MM.1S (cell line): ENCODE measurements at regions not wholly inside any gene's neighbourhood (a gene's known extent, or its start where the extent isn't known, plus 50 kb on each side); places are given as distances from the start of the nearest gene placed in this dataset.

Experiments
- DNase-seq: peaks from one replicate; pipeline ENCODE4 v3.0.0-alpha.2; 2015
- H2AFZ ChIP-seq: fragments of 300-600 bp; sonication (generic); 2 replicates; pipeline ENCODE4 v1.6.0; 2016; ENCODE audit warnings: antibody characterized with exemption, low read length
- H3F3A ChIP-seq: fragments of 300-600 bp; sonication (generic); 2 replicates; pipeline ENCODE4 v1.6.1; 2016; ENCODE audit warnings: mild to moderate bottlenecking, antibody characterized with exemption, low read length, moderate library complexity, mixed read lengths; ENCODE audit not compliant: insufficient read depth
- H3K27ac ChIP-seq: fragments of 300-600 bp; sonication (generic); 2 replicates; pipeline ENCODE4 v1.5.1; 2016; ENCODE audit warnings: mild to moderate bottlenecking, low read length
- H3K27me3 ChIP-seq: fragments of 300-600 bp; sonication (generic); replicated peaks from 2 replicates; pipeline ENCODE4 v1.6.0; 2016; ENCODE audit warnings: low read length; ENCODE audit not compliant: insufficient read depth
- H3K36me3 ChIP-seq: fragments of 300-600 bp; sonication (generic); replicated peaks from 2 replicates; pipeline ENCODE4 v1.6.1; 2016; ENCODE audit warnings: mild to moderate bottlenecking, low read length, mixed read lengths; ENCODE audit not compliant: insufficient read depth
- H3K4me1 ChIP-seq: fragments of 300-600 bp; sonication (generic); 2 replicates; pipeline ENCODE4 v1.6.1; 2016; ENCODE audit warnings: low read length, mixed read lengths
- H3K4me2 ChIP-seq: fragments of 300-600 bp; sonication (generic); 2 replicates; pipeline ENCODE4 v1.6.0; 2016; ENCODE audit warnings: low read depth, low read length
- H3K4me3 ChIP-seq: fragments of 300-600 bp; sonication (generic); 2 replicates; pipeline ENCODE4 v1.5.1; 2016; ENCODE audit warnings: low read length, mixed read lengths
- H3K79me2 ChIP-seq: fragments of 300-600 bp; sonication (generic); 2 replicates; pipeline ENCODE4 v1.6.1; 2016; ENCODE audit warnings: mixed run types, low read length, mixed read lengths
- H3K9ac ChIP-seq: fragments of 300-600 bp; sonication (generic); 2 replicates; pipeline ENCODE4 v1.6.1; 2016; ENCODE audit warnings: low read length, mixed read lengths
- H3K9me2 ChIP-seq: fragments of 300-600 bp; sonication (generic); replicated peaks from 2 replicates; pipeline ENCODE4 v1.6.1; 2016; ENCODE audit warnings: mild to moderate bottlenecking, low read length, mixed read lengths; ENCODE audit not compliant: insufficient read depth
- H3K9me3 ChIP-seq: fragments of 300-600 bp; sonication (generic); replicated peaks from 2 replicates; pipeline ENCODE4 v1.6.1; 2016; ENCODE audit warnings: mild to moderate bottlenecking, low read length, mixed read lengths; ENCODE audit not compliant: insufficient read depth
- H4K20me1 ChIP-seq: fragments of 300-600 bp; sonication (generic); 2 replicates; pipeline ENCODE4 v1.6.1; 2016; ENCODE audit warnings: mild to moderate bottlenecking, low read length, moderate library complexity, mixed read lengths; ENCODE audit not compliant: insufficient read depth
- EZH2 ChIP-seq: fragments of 300-600 bp; sonication (generic); optimal IDR thresholded peaks from 2 replicates; pipeline ENCODE3; 2017; ENCODE audit warnings: low read depth, mild to moderate bottlenecking, antibody characterized with exemption, low read length, mixed read lengths
- EZH2phosphoT487 ChIP-seq: fragments of 300-600 bp; sonication (generic); IDR thresholded peaks from 2 replicates; pipeline ENCODE4 v1.6.1; 2018; ENCODE audit warnings: antibody characterized with exemption, low read length
- TF ChIP-seq, protein P1 (sequence below): fragments of 300-600 bp; sonication (generic); IDR thresholded peaks from 2 replicates; pipeline ENCODE4 v1.5.1; 2016; ENCODE audit warnings: antibody characterized with exemption, low read length, mixed read lengths

DNA sequence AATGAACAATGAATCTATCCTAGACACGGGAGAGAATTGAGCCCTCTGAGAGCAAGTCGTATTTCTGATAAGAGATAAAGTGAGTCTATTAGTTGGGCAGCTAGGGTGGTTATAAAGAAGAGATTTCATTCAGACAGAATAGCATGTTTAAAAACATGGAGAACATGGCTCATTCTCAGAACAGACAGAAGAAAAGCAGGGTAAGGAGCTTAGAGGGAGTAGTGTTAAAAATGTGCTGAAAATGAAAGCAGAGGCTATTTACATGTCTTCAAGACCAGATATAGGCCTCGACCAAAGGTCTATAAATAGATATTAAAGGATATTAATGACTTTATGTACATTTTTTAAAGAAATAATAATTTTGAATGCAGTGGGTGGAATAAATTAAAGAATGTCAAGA is 149.5 kb downstream of the SLITRK1 start:
- Histone ChIP-seq H3K9me2 (no peaks in the 10 kb centered on the region), H3K9ac (peak overlapping the region; percentile 45), H3K79me2 (no peaks in the 10 kb centered on the region), H3K27ac (peak overlapping the region; percentile 75), H3F3A (peaks cover 16% of the 10 kb centered on the region), H3K9me3 (no peaks in the 10 kb centered on the region), H3K4me2 (peak overlapping the region; percentile 62), H3K4me3 (peak overlapping the region; percentile 50), H3K27me3 (no peaks in the 10 kb centered on the region), H3K36me3 (no peaks in the 10 kb centered on the region), H4K20me1 (no peaks in the 10 kb centered on the region), H3K4me1 (peaks cover 19% of the 10 kb centered on the region), H2AFZ (peak overlapping the region; percentile 73)
- TF ChIP-seq, protein P1, sequence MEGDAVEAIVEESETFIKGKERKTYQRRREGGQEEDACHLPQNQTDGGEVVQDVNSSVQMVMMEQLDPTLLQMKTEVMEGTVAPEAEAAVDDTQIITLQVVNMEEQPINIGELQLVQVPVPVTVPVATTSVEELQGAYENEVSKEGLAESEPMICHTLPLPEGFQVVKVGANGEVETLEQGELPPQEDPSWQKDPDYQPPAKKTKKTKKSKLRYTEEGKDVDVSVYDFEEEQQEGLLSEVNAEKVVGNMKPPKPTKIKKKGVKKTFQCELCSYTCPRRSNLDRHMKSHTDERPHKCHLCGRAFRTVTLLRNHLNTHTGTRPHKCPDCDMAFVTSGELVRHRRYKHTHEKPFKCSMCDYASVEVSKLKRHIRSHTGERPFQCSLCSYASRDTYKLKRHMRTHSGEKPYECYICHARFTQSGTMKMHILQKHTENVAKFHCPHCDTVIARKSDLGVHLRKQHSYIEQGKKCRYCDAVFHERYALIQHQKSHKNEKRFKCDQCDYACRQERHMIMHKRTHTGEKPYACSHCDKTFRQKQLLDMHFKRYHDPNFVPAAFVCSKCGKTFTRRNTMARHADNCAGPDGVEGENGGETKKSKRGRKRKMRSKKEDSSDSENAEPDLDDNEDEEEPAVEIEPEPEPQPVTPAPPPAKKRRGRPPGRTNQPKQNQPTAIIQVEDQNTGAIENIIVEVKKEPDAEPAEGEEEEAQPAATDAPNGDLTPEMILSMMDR = no peak
- no peak for TF ChIP-seq EZH2phosphoT487
- no peak for TF ChIP-seq EZH2
- peak; percentile 41 for DNase-seq

DNA sequence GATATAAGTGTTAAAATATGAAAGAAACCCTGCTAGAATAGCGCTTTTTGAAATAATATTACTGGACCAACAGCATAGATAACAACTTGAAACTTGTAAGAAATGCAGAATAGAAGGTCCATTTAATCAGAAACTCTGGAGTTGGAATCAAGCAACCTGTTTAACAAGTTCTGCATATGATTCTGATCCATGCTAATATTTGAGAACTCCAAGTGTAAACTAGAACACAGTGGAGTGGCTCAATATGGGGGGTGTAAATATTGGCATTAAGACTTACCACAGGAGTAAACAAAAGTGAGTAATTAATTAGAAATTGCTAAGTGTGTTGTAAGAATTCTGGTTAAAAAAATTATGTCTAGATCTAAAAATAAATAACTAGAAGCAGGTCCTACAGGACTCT is 151.2 kb downstream of the SLITRK1 start:
- no peaks in the 10 kb centered on the region for H3K27me3 ChIP-seq
- no peak overlapping the region for H2AFZ ChIP-seq
- peaks cover 19% of the 10 kb centered on the region for H3K4me1 ChIP-seq
- no peaks in the 10 kb centered on the region for H3K79me2 ChIP-seq
- no peak overlapping the region for H3K27ac ChIP-seq
- H3F3A ChIP-seq = peaks cover 16% of the 10 kb centered on the region
- no peaks in the 10 kb centered on the region for H3K9me3 ChIP-seq
- no peak for TF ChIP-seq EZH2
- no peak for TF ChIP-seq EZH2phosphoT487
- TF ChIP-seq, protein P1 = no peak
- H3K4me2 ChIP-seq = no peak overlapping the region
- no peaks in the 10 kb centered on the region for H4K20me1 ChIP-seq
- DNase-seq = no peak
- H3K9me2 ChIP-seq = no peaks in the 10 kb centered on the region
- no peak overlapping the region for H3K4me3 ChIP-seq
- no peak overlapping the region for H3K9ac ChIP-seq
- no peaks in the 10 kb centered on the region for H3K36me3 ChIP-seq

- Histone ChIP-seq H3K4me1 (peaks cover 19% of the 10 kb centered on the region), H3K9me2 (no peaks in the 10 kb centered on the region), H3K27me3 (no peaks in the 10 kb centered on the region), H3K9ac (no peak overlapping the region), H3K36me3 (no peaks in the 10 kb centered on the region), H2AFZ (no peak overlapping the region), H4K20me1 (no peaks in the 10 kb centered on the region), H3K4me2 (no peak overlapping the region), H3K9me3 (no peaks in the 10 kb centered on the region), H3K4me3 (no peak overlapping the region), H3K79me2 (no peaks in the 10 kb centered on the region), H3F3A (peaks cover 16% of the 10 kb centered on the region), H3K27ac (no peak overlapping the region)
- no peak for DNase-seq
- TF ChIP-seq EZH2phosphoT487 = no peak
- TF ChIP-seq, protein P1 = no peak
- no peak for TF ChIP-seq EZH2
Observed at GRCh38 chr13:83730674-83731073, 151.6 kb downstream of the SLITRK1 start.
